Right atrium auricular region (tissue), 2 donors: ENCODE measurements at regions not wholly inside any gene's neighbourhood (a gene's known extent, or its start where the extent isn't known, plus 50 kb on each side); places are given as distances from the start of the nearest gene placed in this dataset.

ENCODE experiments used
- DNase-seq: peaks from one replicate; pipeline ENCODE4 v3.0.0-alpha.2; 2019; ENCODE audit warnings: low spot score
- H3K27ac ChIP-seq, 2 donors: fragments of 200-600 bp; sonication (generic); 1 replicate in 1 of 2; 2 replicates in 1 of 2; pipeline ENCODE4 v1.5.1; 2016 to 2019
- H3K27me3 ChIP-seq, 2 donors: fragments of 200-600 bp; sonication (generic); one replicate each; pipeline versions ENCODE4 v1.5.1 to v1.6.0; 2017 to 2019
- H3K36me3 ChIP-seq: fragments of 200-600 bp; sonication (generic); one replicate; pipeline ENCODE4 v1.5.1; 2016
- H3K4me1 ChIP-seq, 2 donors: fragments of 200-600 bp; sonication (generic); one replicate each; pipeline versions ENCODE4 v1.5.1 to v1.6.0; 2017 to 2019
- H3K4me3 ChIP-seq, 2 donors: fragments of 200-600 bp; sonication (generic); 1 replicate in 1 of 2; 2 replicates in 1 of 2; pipeline ENCODE4 v1.5.1; 2017 to 2019; ENCODE audit warnings: mild to moderate bottlenecking in 1 of 2, moderate library complexity in 1 of 2
- H3K9me3 ChIP-seq, 2 donors: fragments of 200-600 bp; sonication (generic); one replicate each; pipeline ENCODE4 v1.5.1; 2019
- CTCF ChIP-seq, 2 donors: fragments of 200-600 bp; sonication (generic); IDR thresholded peaks; one replicate each; pipeline ENCODE4 v1.5.1; 2019; ENCODE audit warnings: antibody characterized with exemption in 2 of 2

- no peaks in the 10 kb centered on the region for H3K36me3 ChIP-seq
- no peak overlapping the region for H3K4me3 ChIP-seq
- no peak overlapping the region for H3K27ac ChIP-seq
- no peaks in the 10 kb centered on the region for H3K4me1 ChIP-seq
- no peaks in the 10 kb centered on the region for H3K9me3 ChIP-seq
- no peaks in the 10 kb centered on the region for H3K27me3 ChIP-seq
- no peak for TF ChIP-seq CTCF (IDR thresholded peaks at IDR 0.05)
- no peak for DNase-seq
Measured at GRCh38 chr1:70675737-70676156, 264.7 kb downstream of the CTH start.

DNA sequence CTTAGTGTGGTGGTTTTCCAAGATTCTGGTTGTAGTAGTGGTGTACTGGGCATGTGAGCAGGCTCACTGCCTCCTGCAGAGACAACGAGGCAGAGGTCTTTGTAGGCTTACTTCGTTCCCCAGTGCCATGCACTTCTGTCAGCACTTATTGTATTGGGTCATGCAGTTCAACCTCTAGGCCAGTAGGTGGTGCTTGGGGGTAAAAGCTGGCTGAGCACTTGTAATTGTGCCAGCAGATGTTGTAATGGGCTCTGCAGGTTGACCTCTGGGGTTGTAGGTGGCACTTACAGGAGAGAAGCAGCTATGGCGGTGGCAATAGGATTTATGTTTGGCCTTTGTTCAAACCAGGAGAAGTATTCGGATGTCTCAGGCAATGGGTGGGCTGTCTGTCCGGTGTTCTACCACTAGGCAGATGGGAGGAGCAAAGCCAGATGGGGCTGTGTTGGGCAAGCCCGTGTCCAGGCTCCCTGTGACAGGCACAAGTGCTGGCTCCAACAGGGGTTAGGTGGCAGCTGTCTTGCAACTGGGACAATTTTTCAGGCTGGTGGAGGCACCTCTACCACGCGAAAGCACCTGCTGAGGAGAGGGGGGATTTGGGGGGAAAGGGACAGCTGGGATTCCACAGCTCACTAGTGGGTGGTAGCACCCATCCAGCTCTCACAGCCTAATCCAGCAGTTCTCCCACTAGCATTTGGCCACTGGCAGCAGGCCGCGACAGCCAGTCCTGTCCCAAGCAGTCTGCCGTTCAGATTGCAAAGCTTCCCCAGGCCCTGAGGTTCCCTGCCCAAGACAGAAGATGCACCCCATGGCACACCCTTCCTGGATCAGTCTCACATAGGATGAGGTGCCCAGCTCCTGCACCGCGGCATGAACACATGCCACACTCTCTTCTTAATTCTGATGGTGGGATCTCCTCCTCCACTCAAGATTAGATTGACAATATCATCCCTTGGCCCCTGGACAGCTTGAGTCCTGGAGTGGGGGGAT lies 274.5 kb downstream of the CTH start:
- H3K27ac ChIP-seq, result no peak overlapping the region
- peak; percentile 76 for DNase-seq
- H3K9me3 ChIP-seq, result no peaks in the 10 kb centered on the region
- H3K4me1 ChIP-seq, result no peaks in the 10 kb centered on the region
- peaks cover 0 to 4% of the 10 kb centered on the region in 2 donors for H3K27me3 ChIP-seq
- no peak overlapping the region for H3K4me3 ChIP-seq
- no peaks in the 10 kb centered on the region for H3K36me3 ChIP-seq
- peak; percentile 88 to 93 for TF ChIP-seq CTCF (IDR thresholded peaks at IDR 0.05)

DNA sequence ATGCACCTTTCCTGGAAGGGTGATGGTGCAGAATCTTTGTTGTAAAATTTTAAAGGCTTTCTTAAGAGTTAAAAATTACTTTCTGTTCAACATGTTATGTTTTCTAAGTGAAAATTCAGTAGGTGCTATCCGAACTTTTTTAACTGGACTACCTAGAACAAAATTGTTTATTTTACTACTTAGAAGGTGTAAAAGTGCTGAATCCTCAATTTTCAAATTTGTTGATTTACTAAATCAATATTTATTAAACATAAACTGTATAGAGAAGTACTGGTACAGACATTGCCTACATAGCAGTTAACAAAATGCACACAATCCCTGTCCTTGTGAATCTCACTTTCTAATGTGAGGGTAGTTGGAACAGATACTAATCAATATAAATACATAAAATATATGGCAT lies 277.5 kb downstream of the CTH start:
- Histone ChIP-seq H3K4me1 (no peaks in the 10 kb centered on the region), H3K27me3 (peaks cover 0 to 4% of the 10 kb centered on the region in 2 donors), H3K36me3 (no peaks in the 10 kb centered on the region), H3K27ac (no peak overlapping the region), H3K4me3 (no peak overlapping the region), H3K9me3 (no peaks in the 10 kb centered on the region)
- TF ChIP-seq CTCF (IDR thresholded peaks at IDR 0.05), result no peak
- no peak for DNase-seq

DNA sequence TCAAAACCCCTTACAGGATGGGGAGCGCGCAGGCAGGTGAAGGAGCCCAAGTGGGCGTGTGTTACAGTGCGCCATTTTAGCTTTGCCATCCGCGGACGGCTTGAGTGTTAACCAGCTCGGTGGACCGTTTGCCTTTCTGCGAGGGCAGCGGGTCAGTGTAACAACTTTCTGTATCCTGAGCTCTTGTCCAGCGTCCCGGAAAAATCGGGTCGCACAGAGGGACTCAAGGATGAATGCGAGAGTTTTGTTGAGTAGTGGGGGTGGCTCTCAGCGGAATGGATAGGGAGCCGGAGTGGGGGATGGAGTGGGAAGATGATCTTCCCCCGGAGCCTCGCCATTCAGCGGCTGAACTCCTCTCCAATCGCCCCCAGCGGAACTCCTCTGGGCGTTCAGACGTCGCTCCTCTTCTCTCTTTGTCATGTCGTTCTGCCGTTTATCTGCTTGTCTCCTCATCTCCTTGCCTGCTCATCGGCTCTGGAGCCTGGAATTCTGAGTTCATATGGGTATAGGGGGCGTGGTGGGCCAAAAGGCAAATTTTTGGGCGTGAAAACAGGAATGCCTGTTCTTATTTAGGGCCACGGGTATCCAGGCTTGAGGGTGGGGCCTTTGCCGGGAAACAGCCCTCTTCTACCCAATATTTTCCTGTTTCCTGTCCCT lies 295.4 kb downstream of the CTH start:
- no peak overlapping the region for H3K27ac ChIP-seq

GRCh38 chr1:70707214-70707613 lies 296.1 kb downstream of the CTH start:
- no peak for DNase-seq
- H3K4me1 ChIP-seq, result no peaks in the 10 kb centered on the region
- no peak for TF ChIP-seq CTCF (IDR thresholded peaks at IDR 0.05)
- no peaks in the 10 kb centered on the region for H3K36me3 ChIP-seq
- H3K27ac ChIP-seq, result no peak overlapping the region
- H3K27me3 ChIP-seq, result no peaks in the 10 kb centered on the region
- no peak overlapping the region for H3K4me3 ChIP-seq
- H3K9me3 ChIP-seq, result peaks cover 0 to 4% of the 10 kb centered on the region in 2 donors

More for the DNA sequence above, 295.4 kb downstream of the CTH start:
- H3K36me3 ChIP-seq, result no peaks in the 10 kb centered on the region
- peak overlapping the region; percentile 13 to 35 for H3K4me3 ChIP-seq
- H3K9me3 ChIP-seq, result peaks cover 0 to 4% of the 10 kb centered on the region in 2 donors
- H3K4me1 ChIP-seq, result no peaks in the 10 kb centered on the region
- no peaks in the 10 kb centered on the region for H3K27me3 ChIP-seq
- DNase-seq, result no peak
- no peak for TF ChIP-seq CTCF (IDR thresholded peaks at IDR 0.05)
